HEK293T (cell line): ENCODE measurements at regions not wholly inside any gene's neighbourhood (a gene's known extent, or its start where the extent isn't known, plus 50 kb on each side); places are given as distances from the start of the nearest gene placed in this dataset.

Experiments
- ELF4 ChIP-seq: fragments of 450-650 bp; IDR thresholded peaks from 2 replicates; pipeline ENCODE4 v1.6.1; 2017; ENCODE audit warnings: antibody characterized with exemption
- FOXK2 ChIP-seq: fragments of 450-650 bp; IDR thresholded peaks from 2 replicates; pipeline ENCODE4 v1.6.1; 2016; ENCODE audit warnings: mild to moderate bottlenecking
- FOXM1 ChIP-seq: fragments of 450-650 bp; IDR thresholded peaks from 2 replicates; pipeline ENCODE4 v1.6.1; 2017; ENCODE audit warnings: mild to moderate bottlenecking, borderline replicate concordance
- HDGF ChIP-seq: fragments of 450-650 bp; IDR thresholded peaks from 2 replicates; pipeline ENCODE4 v1.6.1; 2017; ENCODE audit warnings: antibody characterized with exemption, borderline replicate concordance
- SP1 ChIP-seq: fragments of 450-650 bp; IDR thresholded peaks from 2 replicates; pipeline ENCODE4 v1.6.1; 2017

DNA sequence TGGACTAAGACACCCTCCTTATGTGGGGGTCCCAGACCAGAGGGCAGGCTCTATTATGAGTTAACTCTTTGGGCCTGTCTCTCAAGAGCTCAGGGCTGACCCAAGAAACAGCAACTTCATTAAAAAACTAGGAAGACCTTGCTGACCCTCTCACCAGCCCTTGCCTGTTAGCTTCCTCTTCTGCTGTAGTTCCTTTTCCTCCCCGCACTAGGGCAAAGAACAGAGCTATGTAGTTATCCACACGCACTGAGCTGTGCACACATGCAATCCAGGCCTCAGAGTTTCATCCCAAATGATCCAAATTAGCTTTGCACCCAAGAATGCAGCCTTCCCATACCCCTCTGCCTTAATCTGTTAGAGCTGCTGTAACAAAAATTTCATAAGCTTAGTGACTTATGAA lies 539.6 kb upstream of the CADM1 start:
- TF ChIP-seq HDGF, result no peak
- no peak for TF ChIP-seq ELF4
- TF ChIP-seq SP1, result no peak
- no peak for TF ChIP-seq FOXM1
- TF ChIP-seq FOXK2, result no peak
